K562 (cell line): ENCODE measurements at regions not wholly inside any gene's neighbourhood (a gene's known extent, or its start where the extent isn't known, plus 50 kb on each side); places are given as distances from the start of the nearest gene placed in this dataset.

Experiments
- CTCF ChIP-seq, 3 experiments: IDR thresholded peaks in 2 of 3; conservative IDR thresholded peaks in 1 of 3; 2 replicates each; pipeline ENCODE4 v1.5.1; 2011 to 2012; ENCODE audit warnings: low read length in 3 of 3, mild to moderate bottlenecking in 3 of 3, control low read depth in 2 of 3, improper control_type of control experiment in 1 of 3, inconsistent platforms in 1 of 3, low read depth in 1 of 3, mixed read lengths in 1 of 3, moderate library complexity in 1 of 3; ENCODE audit not compliant: insufficient read depth in 2 of 3
- E2F6 ChIP-seq, 2 experiments: IDR thresholded peaks; 2 replicates each; pipeline ENCODE4 v1.6.1; 2011; ENCODE audit warnings: borderline replicate concordance in 1 of 2, control low read depth in 1 of 2, low read depth in 1 of 2, low read length in 1 of 2, mild to moderate bottlenecking in 1 of 2, mixed read lengths in 1 of 2, moderate library complexity in 1 of 2; ENCODE audit not compliant: insufficient read depth in 1 of 2, insufficient read length in 1 of 2, poor library complexity in 1 of 2, severe bottlenecking in 1 of 2; ENCODE audit errors: extremely low read depth in 1 of 2
- EHMT2 ChIP-seq: fragments of 450-650 bp; IDR thresholded peaks from 2 replicates; pipeline ENCODE4 v1.6.1; 2018; ENCODE audit warnings: antibody characterized with exemption
- MEF2A ChIP-seq: IDR thresholded peaks from 2 replicates; pipeline ENCODE4 v1.6.1; 2011; ENCODE audit warnings: low read depth, mild to moderate bottlenecking, low read length, moderate library complexity; ENCODE audit not compliant: control insufficient read depth
- MTA2 ChIP-seq: fragments of 450-650 bp; IDR thresholded peaks from 2 replicates; pipeline ENCODE4 v1.6.1; 2016; ENCODE audit warnings: low read depth
- PHF8 ChIP-seq: fragments of 200-600 bp; sonication (generic); IDR thresholded peaks from 2 replicates; pipeline ENCODE4 v1.6.1; 2012; ENCODE audit warnings: mixed run types, mild to moderate bottlenecking, inconsistent platforms, low read length, moderate library complexity, borderline replicate concordance
- POLR2AphosphoS5 ChIP-seq: IDR thresholded peaks from 2 replicates; pipeline ENCODE4 v1.6.1; 2011; ENCODE audit warnings: mild to moderate bottlenecking, low read depth, low read length, moderate library complexity; ENCODE audit not compliant: control insufficient read depth, insufficient read depth
- RBM17 ChIP-seq: fragments of 200-400 bp; formaldehyde crosslinking; IDR thresholded peaks from 2 replicates; pipeline ENCODE4 v1.6.1; 2017; ENCODE audit warnings: low read depth, mild to moderate bottlenecking, low read length, borderline replicate concordance
- REST ChIP-seq, 2 experiments: fragments of 450-650 bp; formaldehyde crosslinking in 1 of 2; IDR thresholded peaks; 2 replicates each; pipeline versions ENCODE4 v1.4.0 to v1.6.1; 2014 to 2020; ENCODE audit warnings: mild to moderate bottlenecking in 2 of 2, borderline replicate concordance in 1 of 2, low read depth in 1 of 2
- ZNF253 ChIP-seq: fragments of 250-450 bp; sonication (Bioruptor Pico); conservative IDR thresholded peaks from 2 replicates; pipeline ENCODE4 v1.6.1; 2021; ENCODE audit warnings: mild to moderate bottlenecking
- ZNF512 ChIP-seq: IDR thresholded peaks from 2 replicates; pipeline ENCODE4 v1.6.1; 2016; ENCODE audit warnings: missing genetic modification characterization, missing compliant biosample characterization

GRCh38 chrX:19194285-19195242 is 72.3 kb upstream of the ADGRG2 start:
- TF ChIP-seq RBM17 (no peak), ZNF253 (CRISPR knock-in tag) (no peak), POLR2AphosphoS5 (no peak), PHF8 (no peak), REST (IDR thresholded peaks at IDR 0.05; ENCODE audit: borderline replicate concordance) (no peak), REST (CRISPR knock-in tag; IDR thresholded peaks at IDR 0.05; ENCODE audit: low read depth) (no peak), ZNF512 (tag) (no peak), EHMT2 (no peak), MEF2A (no peak), E2F6 (IDR thresholded peaks at IDR 0.05; ENCODE audit: borderline replicate concordance in 1 of 2, extremely low read depth in 1 of 2, insufficient read depth in 1 of 2, insufficient read length in 1 of 2, low read depth in 1 of 2, low read length in 1 of 2, poor library complexity in 1 of 2, severe bottlenecking in 1 of 2) (no peak), CTCF (IDR thresholded peaks at IDR 0.05 in 2 of 3, conservative IDR thresholded peaks at IDR 0.05 in 1 of 3; ENCODE audit: insufficient read depth in 2 of 3, low read depth in 1 of 3, low read length in 3 of 3) (no peak), MTA2 (no peak)
